GM23338 (cell line): ENCODE measurements at regions not wholly inside any gene's neighbourhood (a gene's known extent, or its start where the extent isn't known, plus 50 kb on each side); places are given as distances from the start of the nearest gene placed in this dataset.

Experiments used
- ATAC-seq: fragments of 200-7000 bp; cut with Tn5 transposase; 3 replicates; pipeline ENCODE4 v1.9.1; 2020
- DNase-seq: peaks from one replicate; pipeline ENCODE4 v3.0.0-alpha.2; 2015; ENCODE audit warnings: low spot score
- H2AFZ ChIP-seq: fragments of 200-600 bp; sonication (generic); 2 replicates; pipeline ENCODE4 v1.8.0; 2016; ENCODE audit warnings: antibody characterized with exemption, mild to moderate bottlenecking, moderate library complexity
- H3F3A ChIP-seq: fragments of 200-600 bp; sonication (generic); replicated peaks from 2 replicates; pipeline ENCODE4 v1.8.0; 2017; ENCODE audit warnings: antibody characterized with exemption, mixed run types, low read depth
- H3K27ac ChIP-seq: fragments of 200-600 bp; sonication (generic); 2 replicates; pipeline ENCODE4 v1.6.1; 2016; ENCODE audit warnings: low read depth
- H3K27me3 ChIP-seq: fragments of 200-600 bp; sonication (generic); 2 replicates; pipeline ENCODE4 v1.8.0; 2016; ENCODE audit warnings: mild to moderate bottlenecking, mixed run types, moderate library complexity; ENCODE audit not compliant: insufficient read depth
- H3K36me3 ChIP-seq: fragments of 200-600 bp; sonication (generic); 2 replicates; pipeline ENCODE4 v1.8.0; 2016; ENCODE audit warnings: mild to moderate bottlenecking; ENCODE audit not compliant: insufficient read depth
- H3K4me1 ChIP-seq: fragments of 200-600 bp; sonication (generic); 2 replicates; pipeline ENCODE4 v1.8.0; 2016; ENCODE audit warnings: mild to moderate bottlenecking, moderate library complexity; ENCODE audit not compliant: insufficient read depth
- H3K4me2 ChIP-seq: fragments of 200-600 bp; sonication (generic); 2 replicates; pipeline ENCODE4 v1.7.1; 2017; ENCODE audit warnings: mixed run types
- H3K4me3 ChIP-seq: fragments of 200-600 bp; sonication (generic); 2 replicates; pipeline ENCODE4 v1.6.1; 2016; ENCODE audit warnings: mixed run types
- H3K79me2 ChIP-seq: fragments of 200-600 bp; sonication (generic); replicated peaks from 2 replicates; pipeline ENCODE4 v1.8.0; 2017; ENCODE audit warnings: mild to moderate bottlenecking; ENCODE audit not compliant: insufficient read depth
- H3K9me2 ChIP-seq: fragments of 200-600 bp; sonication (generic); 2 replicates; pipeline ENCODE4 v1.8.0; 2017; ENCODE audit not compliant: insufficient read depth
- H4K20me1 ChIP-seq: fragments of 200-600 bp; sonication (generic); replicated peaks from 2 replicates; pipeline ENCODE4 v1.8.0; 2017; ENCODE audit warnings: mild to moderate bottlenecking; ENCODE audit not compliant: insufficient read depth
- H3K27ac Mint-ChIP-seq: 2 replicates; pipeline ENCODE4 v1.8.0; 2020; ENCODE audit warnings: inconsistent platforms, mild to moderate bottlenecking, moderate library complexity, mixed read lengths
- H3K27me3 Mint-ChIP-seq: 3 replicates; pipeline ENCODE4 v1.8.0; 2022; ENCODE audit warnings: low read depth, mild to moderate bottlenecking, moderate library complexity, mixed read lengths, inconsistent platforms; ENCODE audit not compliant: insufficient read depth, poor library complexity
- H3K36me3 Mint-ChIP-seq: 3 replicates; pipeline ENCODE4 v1.8.0; 2021; ENCODE audit warnings: low read depth, mild to moderate bottlenecking, inconsistent platforms, moderate library complexity, mixed read lengths
- H3K4me1 Mint-ChIP-seq: 3 replicates; pipeline ENCODE4 v1.8.0; 2020; ENCODE audit warnings: mild to moderate bottlenecking, inconsistent platforms, mixed read lengths
- H3K4me3 Mint-ChIP-seq: 3 replicates; pipeline ENCODE4 v1.8.0; 2021; ENCODE audit warnings: moderate library complexity, mild to moderate bottlenecking, inconsistent platforms, mixed read lengths
- H3K9me3 Mint-ChIP-seq: 3 replicates; pipeline ENCODE4 v1.8.0; 2020; ENCODE audit warnings: moderate library complexity, mild to moderate bottlenecking, inconsistent platforms, mixed read lengths
- CREB1 ChIP-seq: fragments of 250-450 bp; sonication (Bioruptor Pico); IDR thresholded peaks from 2 replicates; pipeline ENCODE4 v1.5.0; 2020; ENCODE audit warnings: low read depth, mild to moderate bottlenecking, moderate library complexity
- EZH2 ChIP-seq: fragments of 200-600 bp; sonication (generic); IDR thresholded peaks from one replicate; pipeline ENCODE4 v1.8.0; 2017; ENCODE audit warnings: antibody characterized with exemption, mild to moderate bottlenecking, low read depth; ENCODE audit not compliant: unreplicated experiment
- EZH2phosphoT487 ChIP-seq: fragments of 200-600 bp; sonication (generic); IDR thresholded peaks from one replicate; pipeline ENCODE4 v1.8.1; 2018; ENCODE audit warnings: antibody characterized with exemption; ENCODE audit not compliant: unreplicated experiment
- JUNB ChIP-seq: IDR thresholded peaks from one replicate; pipeline ENCODE4 v1.6.1; 2016; ENCODE audit warnings: antibody characterized with exemption; ENCODE audit not compliant: unreplicated experiment
- NANOG ChIP-seq: IDR thresholded peaks from 2 replicates; pipeline ENCODE4 v1.6.1; 2016; ENCODE audit warnings: antibody characterized with exemption, borderline replicate concordance
- POLR2AphosphoS5 ChIP-seq: IDR thresholded peaks from 2 replicates; pipeline ENCODE4 v1.6.1; 2016; ENCODE audit warnings: antibody characterized with exemption, low read depth
- STAT1 ChIP-seq: IDR thresholded peaks from one replicate; pipeline ENCODE4 v1.6.1; 2016; ENCODE audit warnings: antibody characterized with exemption; ENCODE audit not compliant: unreplicated experiment
- ZNF114 ChIP-seq: fragments of 250-450 bp; sonication (Bioruptor Pico); IDR thresholded peaks from 2 replicates; pipeline ENCODE4 v1.5.0; 2020; ENCODE audit warnings: mild to moderate bottlenecking, moderate library complexity
- ZNF331 ChIP-seq: fragments of 250-450 bp; sonication (Bioruptor Pico); IDR thresholded peaks from 2 replicates; pipeline ENCODE4 v1.5.0; 2020; ENCODE audit warnings: low read depth, mild to moderate bottlenecking, moderate library complexity
- TF ChIP-seq, protein P1 (sequence below): IDR thresholded peaks from one replicate; pipeline ENCODE4 v1.6.1; 2018; ENCODE audit warnings: antibody characterized with exemption; ENCODE audit not compliant: unreplicated experiment
- TF ChIP-seq, protein P2 (sequence below): fragments of 250-450 bp; sonication (Bioruptor Pico); IDR thresholded peaks from 2 replicates; pipeline ENCODE4 v1.5.0; 2020; ENCODE audit warnings: mild to moderate bottlenecking, moderate library complexity
- TF ChIP-seq, protein P3 (sequence below), 2 experiments: fragments of 200-600 bp in 1 of 2; sonication (generic) in 1 of 2; conservative IDR thresholded peaks; 2 replicates each; pipeline versions ENCODE4 v1.5.1 to v1.6.1; 2016 to 2017; ENCODE audit warnings: antibody characterized with exemption in 2 of 2, low read depth in 2 of 2, mild to moderate bottlenecking in 2 of 2, moderate library complexity in 1 of 2

DNA sequence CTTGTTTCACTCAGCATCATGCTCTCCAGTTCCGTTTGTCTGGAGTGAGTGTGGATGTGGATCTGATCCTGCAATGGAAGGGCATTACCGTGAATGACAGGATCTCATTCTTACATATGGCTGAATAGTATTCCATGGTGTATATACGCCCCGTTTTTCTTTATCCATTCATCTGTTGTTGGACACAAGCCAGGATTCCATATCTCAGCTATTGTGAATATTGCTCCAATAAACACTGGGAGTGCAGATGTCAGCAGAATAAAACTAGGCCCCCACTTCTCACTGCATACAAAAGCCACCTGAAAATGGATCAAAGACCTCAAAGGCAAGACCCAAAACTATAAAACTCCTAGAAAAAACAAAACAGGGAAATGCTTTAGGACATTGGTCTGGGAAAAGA lies 120.3 kb upstream of the TMPRSS2 start:
- H3K9me2 ChIP-seq = no peaks in the 10 kb centered on the region
- H3K4me2 ChIP-seq = no peak overlapping the region
- no peak overlapping the region for H2AFZ ChIP-seq
- TF ChIP-seq NANOG = no peak
- TF ChIP-seq ZNF114 (CRISPR knock-in tag) = no peak
- TF ChIP-seq STAT1 = no peak
- no peak for TF ChIP-seq EZH2
- TF ChIP-seq EZH2phosphoT487 = no peak
- TF ChIP-seq POLR2AphosphoS5 = no peak
- no peak for TF ChIP-seq CREB1
- TF ChIP-seq, protein P1, sequence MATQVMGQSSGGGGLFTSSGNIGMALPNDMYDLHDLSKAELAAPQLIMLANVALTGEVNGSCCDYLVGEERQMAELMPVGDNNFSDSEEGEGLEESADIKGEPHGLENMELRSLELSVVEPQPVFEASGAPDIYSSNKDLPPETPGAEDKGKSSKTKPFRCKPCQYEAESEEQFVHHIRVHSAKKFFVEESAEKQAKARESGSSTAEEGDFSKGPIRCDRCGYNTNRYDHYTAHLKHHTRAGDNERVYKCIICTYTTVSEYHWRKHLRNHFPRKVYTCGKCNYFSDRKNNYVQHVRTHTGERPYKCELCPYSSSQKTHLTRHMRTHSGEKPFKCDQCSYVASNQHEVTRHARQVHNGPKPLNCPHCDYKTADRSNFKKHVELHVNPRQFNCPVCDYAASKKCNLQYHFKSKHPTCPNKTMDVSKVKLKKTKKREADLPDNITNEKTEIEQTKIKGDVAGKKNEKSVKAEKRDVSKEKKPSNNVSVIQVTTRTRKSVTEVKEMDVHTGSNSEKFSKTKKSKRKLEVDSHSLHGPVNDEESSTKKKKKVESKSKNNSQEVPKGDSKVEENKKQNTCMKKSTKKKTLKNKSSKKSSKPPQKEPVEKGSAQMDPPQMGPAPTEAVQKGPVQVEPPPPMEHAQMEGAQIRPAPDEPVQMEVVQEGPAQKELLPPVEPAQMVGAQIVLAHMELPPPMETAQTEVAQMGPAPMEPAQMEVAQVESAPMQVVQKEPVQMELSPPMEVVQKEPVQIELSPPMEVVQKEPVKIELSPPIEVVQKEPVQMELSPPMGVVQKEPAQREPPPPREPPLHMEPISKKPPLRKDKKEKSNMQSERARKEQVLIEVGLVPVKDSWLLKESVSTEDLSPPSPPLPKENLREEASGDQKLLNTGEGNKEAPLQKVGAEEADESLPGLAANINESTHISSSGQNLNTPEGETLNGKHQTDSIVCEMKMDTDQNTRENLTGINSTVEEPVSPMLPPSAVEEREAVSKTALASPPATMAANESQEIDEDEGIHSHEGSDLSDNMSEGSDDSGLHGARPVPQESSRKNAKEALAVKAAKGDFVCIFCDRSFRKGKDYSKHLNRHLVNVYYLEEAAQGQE = no peak
- TF ChIP-seq, protein P2, sequence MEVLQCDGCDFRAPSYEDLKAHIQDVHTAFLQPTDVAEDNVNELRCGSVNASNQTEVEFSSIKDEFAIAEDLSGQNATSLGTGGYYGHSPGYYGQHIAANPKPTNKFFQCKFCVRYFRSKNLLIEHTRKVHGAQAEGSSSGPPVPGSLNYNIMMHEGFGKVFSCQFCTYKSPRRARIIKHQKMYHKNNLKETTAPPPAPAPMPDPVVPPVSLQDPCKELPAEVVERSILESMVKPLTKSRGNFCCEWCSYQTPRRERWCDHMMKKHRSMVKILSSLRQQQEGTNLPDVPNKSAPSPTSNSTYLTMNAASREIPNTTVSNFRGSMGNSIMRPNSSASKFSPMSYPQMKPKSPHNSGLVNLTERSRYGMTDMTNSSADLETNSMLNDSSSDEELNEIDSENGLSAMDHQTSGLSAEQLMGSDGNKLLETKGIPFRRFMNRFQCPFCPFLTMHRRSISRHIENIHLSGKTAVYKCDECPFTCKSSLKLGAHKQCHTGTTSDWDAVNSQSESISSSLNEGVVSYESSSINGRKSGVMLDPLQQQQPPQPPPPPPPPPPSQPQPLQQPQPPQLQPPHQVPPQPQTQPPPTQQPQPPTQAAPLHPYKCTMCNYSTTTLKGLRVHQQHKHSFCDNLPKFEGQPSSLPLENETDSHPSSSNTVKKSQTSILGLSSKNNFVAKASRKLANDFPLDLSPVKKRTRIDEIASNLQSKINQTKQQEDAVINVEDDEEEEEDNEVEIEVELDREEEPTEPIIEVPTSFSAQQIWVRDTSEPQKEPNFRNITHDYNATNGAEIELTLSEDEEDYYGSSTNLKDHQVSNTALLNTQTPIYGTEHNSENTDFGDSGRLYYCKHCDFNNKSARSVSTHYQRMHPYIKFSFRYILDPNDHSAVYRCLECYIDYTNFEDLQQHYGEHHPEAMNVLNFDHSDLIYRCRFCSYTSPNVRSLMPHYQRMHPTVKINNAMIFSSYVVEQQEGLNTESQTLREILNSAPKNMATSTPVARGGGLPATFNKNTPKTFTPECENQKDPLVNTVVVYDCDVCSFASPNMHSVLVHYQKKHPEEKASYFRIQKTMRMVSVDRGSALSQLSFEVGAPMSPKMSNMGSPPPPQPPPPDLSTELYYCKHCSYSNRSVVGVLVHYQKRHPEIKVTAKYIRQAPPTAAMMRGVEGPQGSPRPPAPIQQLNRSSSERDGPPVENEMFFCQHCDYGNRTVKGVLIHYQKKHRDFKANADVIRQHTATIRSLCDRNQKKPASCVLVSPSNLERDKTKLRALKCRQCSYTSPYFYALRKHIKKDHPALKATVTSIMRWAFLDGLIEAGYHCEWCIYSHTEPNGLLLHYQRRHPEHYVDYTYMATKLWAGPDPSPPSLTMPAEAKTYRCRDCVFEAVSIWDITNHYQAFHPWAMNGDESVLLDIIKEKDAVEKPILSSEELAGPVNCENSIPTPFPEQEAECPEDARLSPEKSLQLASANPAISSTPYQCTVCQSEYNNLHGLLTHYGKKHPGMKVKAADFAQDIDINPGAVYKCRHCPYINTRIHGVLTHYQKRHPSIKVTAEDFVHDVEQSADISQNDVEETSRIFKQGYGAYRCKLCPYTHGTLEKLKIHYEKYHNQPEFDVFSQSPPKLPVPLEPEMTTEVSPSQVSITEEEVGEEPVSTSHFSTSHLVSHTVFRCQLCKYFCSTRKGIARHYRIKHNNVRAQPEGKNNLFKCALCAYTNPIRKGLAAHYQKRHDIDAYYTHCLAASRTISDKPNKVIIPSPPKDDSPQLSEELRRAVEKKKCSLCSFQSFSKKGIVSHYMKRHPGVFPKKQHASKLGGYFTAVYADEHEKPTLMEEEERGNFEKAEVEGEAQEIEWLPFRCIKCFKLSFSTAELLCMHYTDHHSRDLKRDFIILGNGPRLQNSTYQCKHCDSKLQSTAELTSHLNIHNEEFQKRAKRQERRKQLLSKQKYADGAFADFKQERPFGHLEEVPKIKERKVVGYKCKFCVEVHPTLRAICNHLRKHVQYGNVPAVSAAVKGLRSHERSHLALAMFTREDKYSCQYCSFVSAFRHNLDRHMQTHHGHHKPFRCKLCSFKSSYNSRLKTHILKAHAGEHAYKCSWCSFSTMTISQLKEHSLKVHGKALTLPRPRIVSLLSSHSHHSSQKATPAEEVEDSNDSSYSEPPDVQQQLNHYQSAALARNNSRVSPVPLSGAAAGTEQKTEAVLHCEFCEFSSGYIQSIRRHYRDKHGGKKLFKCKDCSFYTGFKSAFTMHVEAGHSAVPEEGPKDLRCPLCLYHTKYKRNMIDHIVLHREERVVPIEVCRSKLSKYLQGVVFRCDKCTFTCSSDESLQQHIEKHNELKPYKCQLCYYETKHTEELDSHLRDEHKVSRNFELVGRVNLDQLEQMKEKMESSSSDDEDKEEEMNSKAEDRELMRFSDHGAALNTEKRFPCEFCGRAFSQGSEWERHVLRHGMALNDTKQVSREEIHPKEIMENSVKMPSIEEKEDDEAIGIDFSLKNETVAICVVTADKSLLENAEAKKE (CRISPR knock-in tag) = no peak
- no peak for TF ChIP-seq JUNB
- TF ChIP-seq, protein P3, sequence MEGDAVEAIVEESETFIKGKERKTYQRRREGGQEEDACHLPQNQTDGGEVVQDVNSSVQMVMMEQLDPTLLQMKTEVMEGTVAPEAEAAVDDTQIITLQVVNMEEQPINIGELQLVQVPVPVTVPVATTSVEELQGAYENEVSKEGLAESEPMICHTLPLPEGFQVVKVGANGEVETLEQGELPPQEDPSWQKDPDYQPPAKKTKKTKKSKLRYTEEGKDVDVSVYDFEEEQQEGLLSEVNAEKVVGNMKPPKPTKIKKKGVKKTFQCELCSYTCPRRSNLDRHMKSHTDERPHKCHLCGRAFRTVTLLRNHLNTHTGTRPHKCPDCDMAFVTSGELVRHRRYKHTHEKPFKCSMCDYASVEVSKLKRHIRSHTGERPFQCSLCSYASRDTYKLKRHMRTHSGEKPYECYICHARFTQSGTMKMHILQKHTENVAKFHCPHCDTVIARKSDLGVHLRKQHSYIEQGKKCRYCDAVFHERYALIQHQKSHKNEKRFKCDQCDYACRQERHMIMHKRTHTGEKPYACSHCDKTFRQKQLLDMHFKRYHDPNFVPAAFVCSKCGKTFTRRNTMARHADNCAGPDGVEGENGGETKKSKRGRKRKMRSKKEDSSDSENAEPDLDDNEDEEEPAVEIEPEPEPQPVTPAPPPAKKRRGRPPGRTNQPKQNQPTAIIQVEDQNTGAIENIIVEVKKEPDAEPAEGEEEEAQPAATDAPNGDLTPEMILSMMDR (conservative IDR thresholded peaks at IDR 0.05; ENCODE audit: low read depth in 2 of 2) = no peak
- no peak for TF ChIP-seq ZNF331 (CRISPR knock-in tag)
- H3K27me3 ChIP-seq = no peaks in the 10 kb centered on the region
- H3K27ac ChIP-seq = no peak overlapping the region
- H3K36me3 ChIP-seq = no peaks in the 10 kb centered on the region
- no peaks in the 10 kb centered on the region; the same call in 2 of the 3 replicates for H3K36me3 Mint-ChIP-seq
- H3K27me3 Mint-ChIP-seq = peaks cover 5% of the 10 kb centered on the region
- no peak for ATAC-seq
- H4K20me1 ChIP-seq = no peaks in the 10 kb centered on the region
- H3K9me3 Mint-ChIP-seq = peaks cover 6% of the 10 kb centered on the region
- no peaks in the 10 kb centered on the region for H3F3A ChIP-seq
- no peak overlapping the region for H3K4me3 Mint-ChIP-seq
- no peak overlapping the region for H3K27ac Mint-ChIP-seq
- H3K79me2 ChIP-seq = no peaks in the 10 kb centered on the region
- H3K4me1 ChIP-seq = no peaks in the 10 kb centered on the region
- no peaks in the 10 kb centered on the region for H3K4me1 Mint-ChIP-seq
- DNase-seq = no peak
- no peak overlapping the region for H3K4me3 ChIP-seq
